Right atrium auricular region (tissue), 2 donors: ENCODE measurements at regions not wholly inside any gene's neighbourhood (a gene's known extent, or its start where the extent isn't known, plus 50 kb on each side); places are given as distances from the start of the nearest gene placed in this dataset.

Experiments used
- DNase-seq: peaks from one replicate; pipeline ENCODE4 v3.0.0-alpha.2; 2019; ENCODE audit warnings: low spot score
- H3K27ac ChIP-seq, 2 donors: fragments of 200-600 bp; sonication (generic); 1 replicate in 1 of 2; 2 replicates in 1 of 2; pipeline ENCODE4 v1.5.1; 2016 to 2019
- H3K27me3 ChIP-seq, 2 donors: fragments of 200-600 bp; sonication (generic); one replicate each; pipeline versions ENCODE4 v1.5.1 to v1.6.0; 2017 to 2019
- H3K36me3 ChIP-seq: fragments of 200-600 bp; sonication (generic); one replicate; pipeline ENCODE4 v1.5.1; 2016
- H3K4me1 ChIP-seq, 2 donors: fragments of 200-600 bp; sonication (generic); one replicate each; pipeline versions ENCODE4 v1.5.1 to v1.6.0; 2017 to 2019
- H3K4me3 ChIP-seq, 2 donors: fragments of 200-600 bp; sonication (generic); 1 replicate in 1 of 2; 2 replicates in 1 of 2; pipeline ENCODE4 v1.5.1; 2017 to 2019; ENCODE audit warnings: mild to moderate bottlenecking in 1 of 2, moderate library complexity in 1 of 2
- H3K9me3 ChIP-seq, 2 donors: fragments of 200-600 bp; sonication (generic); one replicate each; pipeline ENCODE4 v1.5.1; 2019
- CTCF ChIP-seq, 2 donors: fragments of 200-600 bp; sonication (generic); IDR thresholded peaks; one replicate each; pipeline ENCODE4 v1.5.1; 2019; ENCODE audit warnings: antibody characterized with exemption in 2 of 2

- Histone ChIP-seq H3K27ac (no peak overlapping the region), H3K4me3 (no peak overlapping the region), H3K9me3 (no peaks in the 10 kb centered on the region), H3K27me3 (no peaks in the 10 kb centered on the region), H3K36me3 (no peaks in the 10 kb centered on the region), H3K4me1 (no peaks in the 10 kb centered on the region)
- no peak for TF ChIP-seq CTCF (IDR thresholded peaks at IDR 0.05)
- DNase-seq = no peak
Measured at GRCh38 chr9:86764221-86764624, 183.1 kb downstream of the GAS1 start.

GRCh38 chr9:86763791-86764190 lies 183.5 kb downstream of the GAS1 start:
- Histone ChIP-seq H3K27me3 (no peaks in the 10 kb centered on the region), H3K4me3 (no peak overlapping the region), H3K9me3 (no peaks in the 10 kb centered on the region), H3K27ac (no peak overlapping the region), H3K36me3 (no peaks in the 10 kb centered on the region), H3K4me1 (no peaks in the 10 kb centered on the region)
- no peak for TF ChIP-seq CTCF (IDR thresholded peaks at IDR 0.05)
- no peak for DNase-seq

GRCh38 chr9:86757382-86757720 lies 190.0 kb downstream of the GAS1 start:
- DNase-seq = no peak
- no peaks in the 10 kb centered on the region for H3K4me1 ChIP-seq
- H3K27ac ChIP-seq = no peak overlapping the region
- H3K27me3 ChIP-seq = no peaks in the 10 kb centered on the region
- H3K36me3 ChIP-seq = no peaks in the 10 kb centered on the region
- TF ChIP-seq CTCF (IDR thresholded peaks at IDR 0.05) = no peak
- H3K4me3 ChIP-seq = no peak overlapping the region
- H3K9me3 ChIP-seq = no peaks in the 10 kb centered on the region

GRCh38 chr9:86756576-86757381 lies 190.5 kb downstream of the GAS1 start:
- DNase-seq = no peak
- Histone ChIP-seq H3K27ac (no peak overlapping the region), H3K4me3 (no peak overlapping the region), H3K9me3 (no peaks in the 10 kb centered on the region), H3K4me1 (no peaks in the 10 kb centered on the region), H3K36me3 (no peaks in the 10 kb centered on the region), H3K27me3 (no peaks in the 10 kb centered on the region)
- no peak for TF ChIP-seq CTCF (IDR thresholded peaks at IDR 0.05)

- no peak for DNase-seq
- Histone ChIP-seq H3K36me3 (no peaks in the 10 kb centered on the region), H3K4me1 (peaks cover 0 to 1% of the 10 kb centered on the region in 2 donors), H3K27ac (no peak overlapping the region), H3K9me3 (no peaks in the 10 kb centered on the region), H3K27me3 (no peaks in the 10 kb centered on the region), H3K4me3 (no peak overlapping the region)
- TF ChIP-seq CTCF (IDR thresholded peaks at IDR 0.05) = no peak
Measured at GRCh38 chr9:86755561-86755941, 191.8 kb downstream of the GAS1 start.
